Fibroblast of lung (primary cell): ENCODE measurements at regions not wholly inside any gene's neighbourhood (a gene's known extent, or its start where the extent isn't known, plus 50 kb on each side); places are given as distances from the start of the nearest gene placed in this dataset.

Source experiments
- CTCF ChIP-seq, 2 donors: IDR thresholded peaks in 1 of 2; conservative IDR thresholded peaks in 1 of 2; 1 replicate in 1 of 2; 2 replicates in 1 of 2; pipeline ENCODE4 v1.5.1; 2011 to 2012; ENCODE audit warnings: low read length in 2 of 2, control low read depth in 1 of 2, inconsistent platforms in 1 of 2, low read depth in 1 of 2, mild to moderate bottlenecking in 1 of 2
- EZH2 ChIP-seq: IDR thresholded peaks from 2 replicates; pipeline ENCODE4 v1.5.1; 2012; ENCODE audit warnings: low read length, control low read depth, mild to moderate bottlenecking; ENCODE audit errors: missing control alignments

- TF ChIP-seq CTCF (conservative IDR thresholded peaks at IDR 0.05 in 1 of 2, IDR thresholded peaks at IDR 0.05 in 1 of 2; ENCODE audit: low read depth in 1 of 2, low read length in 2 of 2), result no peak
- no peak for TF ChIP-seq EZH2
Observed at GRCh38 chr12:3974883-3975282, 101.7 kb upstream of the PARP11 start.
